Neural crest cell (in vitro differentiated cells): ENCODE measurements at regions not wholly inside any gene's neighbourhood (a gene's known extent, or its start where the extent isn't known, plus 50 kb on each side); places are given as distances from the start of the nearest gene placed in this dataset.

Source experiments
- DNase-seq: peaks from one replicate; pipeline ENCODE4 v3.0.0; 2021; ENCODE audit warnings: low read depth, mixed read lengths, low spot score
- H3K27ac Mint-ChIP-seq: one replicate; pipeline ENCODE4 v1.8.0; 2021; ENCODE audit warnings: mild to moderate bottlenecking, mixed read lengths; ENCODE audit not compliant: unreplicated experiment
- H3K27me3 Mint-ChIP-seq: 2 replicates; pipeline ENCODE4 v1.8.0; 2021; ENCODE audit warnings: low read depth, mild to moderate bottlenecking, mixed read lengths
- H3K36me3 Mint-ChIP-seq: 2 replicates; pipeline ENCODE4 v1.8.0; 2021; ENCODE audit warnings: low read depth, mild to moderate bottlenecking, mixed read lengths
- H3K4me1 Mint-ChIP-seq: 2 replicates; pipeline ENCODE4 v1.8.0; 2021; ENCODE audit warnings: mixed read lengths
- H3K4me3 Mint-ChIP-seq: one replicate; pipeline ENCODE4 v1.8.0; 2021; ENCODE audit warnings: mild to moderate bottlenecking, mixed read lengths
- H3K9me3 Mint-ChIP-seq: 2 replicates; pipeline ENCODE4 v1.8.0; 2021; ENCODE audit warnings: mixed read lengths
- CTCF ChIP-seq: fragments of 200-600 bp; sonication (generic); conservative IDR thresholded peaks from 2 replicates; pipeline ENCODE4 v1.5.0; 2021; ENCODE audit warnings: antibody characterized with exemption, mild to moderate bottlenecking

- Mint-ChIP-seq H3K4me3 (no peak overlapping the region), H3K9me3 (no peaks in the 10 kb centered on the region), H3K36me3 (no peaks in the 10 kb centered on the region), H3K27me3 (no peaks in the 10 kb centered on the region), H3K27ac (no peak overlapping the region), H3K4me1 (no peaks in the 10 kb centered on the region)
- no peak for DNase-seq
- TF ChIP-seq CTCF = no peak
Observed at GRCh38 chr3:117543521-117543920, 833.9 kb downstream of the TUSC7 start.

GRCh38 chr3:117545484-117545883 lies 835.9 kb downstream of the TUSC7 start:
- Mint-ChIP-seq H3K4me1 (no peaks in the 10 kb centered on the region), H3K4me3 (no peak overlapping the region), H3K9me3 (no peaks in the 10 kb centered on the region), H3K27me3 (no peaks in the 10 kb centered on the region), H3K27ac (no peak overlapping the region), H3K36me3 (no peaks in the 10 kb centered on the region)
- no peak for TF ChIP-seq CTCF
- no peak for DNase-seq

- no peaks in the 10 kb centered on the region for H3K9me3 Mint-ChIP-seq
- DNase-seq = no peak
- H3K36me3 Mint-ChIP-seq = no peaks in the 10 kb centered on the region
- no peak overlapping the region for H3K27ac Mint-ChIP-seq
- no peak for TF ChIP-seq CTCF
- no peaks in the 10 kb centered on the region for H3K4me1 Mint-ChIP-seq
- no peak overlapping the region for H3K4me3 Mint-ChIP-seq
- no peaks in the 10 kb centered on the region for H3K27me3 Mint-ChIP-seq
Observed at GRCh38 chr3:117547956-117548550, 838.5 kb downstream of the TUSC7 start.

GRCh38 chr3:117548600-117548999 lies 839.0 kb downstream of the TUSC7 start:
- Mint-ChIP-seq H3K4me3 (no peak overlapping the region), H3K27ac (no peak overlapping the region), H3K27me3 (no peaks in the 10 kb centered on the region), H3K9me3 (peaks cover 2% of the 10 kb centered on the region), H3K36me3 (no peaks in the 10 kb centered on the region), H3K4me1 (no peaks in the 10 kb centered on the region)
- no peak for DNase-seq
- TF ChIP-seq CTCF = no peak

GRCh38 chr3:117549716-117550115 lies 840.1 kb downstream of the TUSC7 start:
- no peaks in the 10 kb centered on the region for H3K36me3 Mint-ChIP-seq

More at GRCh38 chr3:117549716-117550115, 840.1 kb downstream of the TUSC7 start:
- H3K4me1 Mint-ChIP-seq = no peaks in the 10 kb centered on the region
- peak; percentile 33 for TF ChIP-seq CTCF
- peaks cover 5% of the 10 kb centered on the region for H3K9me3 Mint-ChIP-seq
- no peak overlapping the region for H3K27ac Mint-ChIP-seq
- DNase-seq = no peak
- H3K4me3 Mint-ChIP-seq = no peak overlapping the region
- no peaks in the 10 kb centered on the region for H3K27me3 Mint-ChIP-seq
